ENCODE measurements at regions not wholly inside any gene's neighbourhood (a gene's known extent, or its start where the extent isn't known, plus 50 kb on each side); places are given as distances from the start of the nearest gene placed in this dataset.
"Not testable (repeated sequence)": the region's sequence is repeated elsewhere in the genome, so short reads cannot be mapped to it uniquely, and the experiment has no call there.

DNA sequence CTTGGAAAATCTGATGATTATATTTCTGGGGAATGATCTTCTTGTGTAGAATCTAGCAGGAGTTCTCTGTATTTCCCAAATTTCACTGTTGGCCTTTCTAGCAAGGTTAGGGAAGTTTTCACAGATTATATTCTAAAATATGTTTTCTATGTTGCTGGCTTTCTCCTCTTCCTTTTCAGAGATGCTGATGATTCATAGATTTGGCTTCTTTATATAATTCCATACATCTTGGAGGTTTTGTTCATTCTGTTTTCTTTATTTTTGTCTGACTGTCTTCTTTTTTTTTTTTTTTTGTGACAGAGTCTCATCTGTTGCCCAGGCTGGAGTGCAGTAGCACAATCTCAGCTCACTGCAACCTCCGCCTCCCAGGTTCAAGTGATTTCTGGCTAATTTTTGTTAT lies 957.9 kb upstream of the SLIT2 start:
- no peak for DNase-seq

- DNase-seq: no peak
Measured at GRCh38 chr4:19293080-19293479, 958.6 kb upstream of the SLIT2 start.

DNA sequence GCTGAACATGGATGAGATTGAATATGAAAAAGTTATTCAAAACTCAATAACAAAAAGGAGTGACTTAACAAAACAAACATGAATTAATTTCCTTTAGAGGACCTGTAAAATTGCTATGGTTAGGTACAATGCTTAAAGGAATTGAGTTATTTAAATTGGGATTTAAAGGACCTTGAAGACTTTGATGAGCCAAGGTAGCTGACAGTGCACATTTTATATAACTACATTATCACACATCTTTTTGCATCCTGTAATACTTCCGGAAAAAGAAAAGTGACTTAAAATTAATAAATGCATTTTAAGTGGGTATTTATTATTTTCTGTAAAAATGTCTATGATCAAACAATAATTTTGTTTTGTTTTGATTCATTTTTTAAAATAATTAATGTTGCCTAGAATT lies 964.8 kb upstream of the SLIT2 start:
- DNase-seq: no peak

DNA sequence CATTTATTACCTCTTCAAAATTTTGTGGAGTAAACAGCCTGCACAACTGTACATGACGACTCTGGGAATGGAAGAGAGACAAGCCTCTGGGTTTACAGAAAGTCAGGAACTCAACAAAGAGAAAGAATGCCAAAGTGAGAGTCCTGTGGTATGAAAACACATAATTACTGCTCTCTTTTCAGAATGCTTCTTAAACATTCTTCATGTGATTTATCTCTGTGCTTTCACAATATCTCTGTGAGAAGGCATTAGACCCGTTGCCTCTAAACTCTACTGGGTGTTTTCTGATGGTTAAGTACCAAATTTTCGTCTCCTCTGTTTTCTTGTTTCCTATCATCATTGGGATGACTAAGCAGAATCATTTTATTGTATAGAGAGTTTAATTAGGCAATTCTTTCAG lies 966.6 kb upstream of the SLIT2 start:
- DNase-seq: no peak

DNA sequence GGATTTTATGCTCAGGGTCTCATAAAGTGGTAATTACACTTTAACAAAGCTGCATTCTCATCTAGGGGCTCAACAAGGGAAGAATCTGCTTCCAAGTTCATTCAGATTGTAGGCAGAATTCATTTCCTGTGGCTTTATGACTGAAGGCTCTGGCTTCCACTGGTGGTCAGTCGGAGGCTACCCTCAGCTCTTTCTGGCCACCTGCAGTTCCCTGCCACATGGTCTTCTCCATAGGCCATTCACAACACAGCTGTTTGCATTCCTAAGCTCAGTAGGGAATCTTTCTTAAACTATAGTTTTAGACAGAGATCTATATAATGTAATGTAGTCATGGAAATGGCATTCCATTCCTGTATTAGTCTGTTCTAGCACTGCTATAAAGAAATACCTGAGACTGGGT lies 973.0 kb upstream of the SLIT2 start:
- DNase-seq: no peak

GRCh38 chr4:19266566-19266965 lies 985.1 kb upstream of the SLIT2 start:
- DNase-seq: peak; percentile 1

DNA sequence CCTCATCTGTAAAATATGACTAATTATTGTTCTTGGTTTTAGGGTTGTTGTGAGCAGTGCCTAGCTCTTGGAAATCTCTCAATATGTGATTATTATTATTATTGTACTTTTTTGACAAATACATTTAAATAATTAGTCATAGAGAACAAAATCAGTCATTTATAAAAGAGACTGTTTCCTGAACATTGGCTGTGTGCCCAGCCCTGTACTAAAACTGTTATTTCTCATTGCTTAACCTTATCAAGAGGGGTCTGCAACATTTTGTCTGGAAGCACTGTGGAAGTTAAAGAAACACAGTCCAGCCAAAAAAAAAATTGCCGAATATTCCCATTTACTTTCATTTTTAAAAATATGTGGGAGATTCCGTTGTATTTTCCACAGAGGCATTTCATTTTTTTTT lies 989.2 kb upstream of the SLIT2 start:
- no peak for DNase-seq

- no peak for DNase-seq
Measured at GRCh38 chr4:19260346-19260745, 991.4 kb upstream of the SLIT2 start.

- DNase-seq: no peak
Measured at GRCh38 chr4:19259920-19260319, 991.8 kb upstream of the SLIT2 start.

DNA sequence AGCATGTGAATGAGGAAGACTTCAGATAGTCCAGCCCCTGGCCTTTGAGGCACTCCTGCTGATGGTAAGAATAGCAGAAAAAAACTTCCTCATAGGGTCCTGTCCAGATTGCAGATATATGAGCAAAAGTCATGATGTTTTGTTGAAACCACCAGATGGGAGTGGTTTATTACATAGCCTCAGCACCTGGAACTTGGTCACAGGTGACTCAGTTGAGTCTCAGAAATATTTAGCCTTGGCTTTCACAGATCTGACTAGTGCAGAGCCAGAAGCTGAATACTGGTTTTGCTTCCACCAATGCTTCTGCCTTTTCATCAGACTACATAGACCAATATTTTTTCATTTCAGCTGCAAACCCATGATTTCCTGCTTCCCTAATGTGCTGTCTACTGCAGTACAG lies 994.9 kb upstream of the SLIT2 start:
- no peak for DNase-seq

DNA sequence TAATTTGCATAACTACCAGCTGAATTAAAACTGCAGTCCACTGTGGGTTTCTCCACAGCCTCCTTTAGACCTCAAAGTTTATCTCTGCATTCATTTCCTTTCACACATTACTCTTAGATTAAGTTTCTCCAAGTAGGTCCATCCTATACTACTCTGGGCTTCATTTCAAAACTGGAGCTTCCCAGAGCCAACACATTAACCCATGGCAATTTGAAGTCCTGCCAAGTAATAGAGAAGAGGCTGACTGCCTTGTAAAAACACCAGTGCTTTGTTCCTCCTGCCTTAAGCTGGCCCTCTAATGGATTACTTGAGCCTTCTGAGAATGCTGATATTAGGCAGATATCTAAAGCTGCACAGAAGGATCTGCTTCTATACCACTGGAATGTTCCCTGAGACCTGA lies 997.2 kb upstream of the SLIT2 start:
- DNase-seq: peak; percentile 13

GRCh38 chr4:19248023-19248422 lies 1003.7 kb upstream of the SLIT2 start:
- no peak for DNase-seq

GRCh38 chr4:19241895-19242294 lies 1009.8 kb upstream of the SLIT2 start:
- no peak for DNase-seq

GRCh38 chr4:19239565-19239964 lies 1012.1 kb upstream of the SLIT2 start:
- no peak for DNase-seq

GRCh38 chr4:19236473-19236872 lies 1015.2 kb upstream of the SLIT2 start:
- no peak for DNase-seq

GRCh38 chr4:19230906-19231545 lies 1020.7 kb upstream of the SLIT2 start:
- no peak for DNase-seq

GRCh38 chr4:19227701-19228100 lies 1024.0 kb upstream of the SLIT2 start:
- DNase-seq: no peak

- peak; percentile 45 for DNase-seq
Measured at GRCh38 chr4:19224820-19225219, 1026.9 kb upstream of the SLIT2 start.

- no peak for DNase-seq
Measured at GRCh38 chr4:19216476-19216875, 1035.2 kb upstream of the SLIT2 start.

- DNase-seq: no peak
Measured at GRCh38 chr4:19214591-19215186, 1037.0 kb upstream of the SLIT2 start.

- peak; percentile 51 for DNase-seq
Measured at GRCh38 chr4:19213388-19213787, 1038.3 kb upstream of the SLIT2 start.

DNA sequence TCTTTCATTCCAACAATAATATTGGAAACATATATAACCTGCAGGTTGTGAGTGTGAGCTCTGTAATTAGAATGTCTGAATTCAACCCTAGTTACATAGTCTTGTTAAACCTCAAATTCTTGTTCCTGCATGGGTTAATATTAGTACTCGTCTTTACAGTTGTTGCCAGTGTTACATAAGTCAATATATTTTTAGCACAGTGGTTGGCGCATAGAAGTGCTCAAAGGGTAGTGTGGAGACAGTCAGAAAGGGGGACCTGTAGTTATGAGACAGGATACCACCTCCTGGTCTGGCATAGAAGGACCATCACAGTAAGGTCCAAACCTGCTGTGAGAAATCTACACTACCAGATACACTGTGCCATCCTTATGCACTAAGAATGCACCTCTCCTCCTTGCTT lies 1045.9 kb upstream of the SLIT2 start:
- DNase-seq: no peak

- DNase-seq: not testable (repeated sequence)
Measured at GRCh38 chr4:19197838-19198237, 1053.9 kb upstream of the SLIT2 start.

DNA sequence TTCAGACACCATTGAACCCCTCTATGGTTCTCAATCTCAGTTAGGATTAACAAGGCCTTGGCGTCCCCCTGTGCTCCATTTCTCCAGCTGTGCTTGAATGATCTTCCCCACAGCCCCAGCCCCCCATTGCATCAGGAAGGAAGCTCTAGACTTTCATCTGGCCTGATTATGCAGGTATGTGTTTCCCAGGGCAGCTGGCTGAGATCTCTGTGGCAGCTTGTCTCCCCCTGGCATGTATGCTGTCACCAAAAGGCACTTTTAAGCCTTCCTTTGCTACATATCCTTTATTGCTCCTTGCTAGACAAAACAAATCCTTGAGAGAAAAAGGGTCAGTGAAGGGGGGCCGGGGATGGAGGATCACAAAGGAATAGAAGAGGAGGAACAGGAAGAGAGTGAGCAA lies 1056.0 kb upstream of the SLIT2 start:
- DNase-seq: no peak

DNA sequence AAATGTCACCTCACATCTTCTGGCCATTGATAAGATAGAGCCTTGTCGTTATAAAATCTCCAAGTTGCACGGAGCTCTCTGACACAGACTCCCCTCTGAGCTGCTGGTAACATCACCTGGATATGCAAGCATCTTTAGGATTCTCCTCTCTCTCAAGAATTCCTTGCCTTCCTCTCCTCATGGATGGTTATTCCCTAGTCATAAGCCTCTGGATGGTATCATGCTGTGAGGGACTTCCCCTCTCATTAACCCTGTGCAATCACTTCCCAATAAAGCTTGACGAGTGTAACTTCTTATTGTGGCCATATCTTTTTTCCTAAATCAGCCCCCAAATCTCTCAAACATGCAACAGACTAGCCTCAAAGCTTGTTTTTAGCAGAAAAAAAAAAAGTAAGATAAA lies 1057.0 kb upstream of the SLIT2 start:
- no peak for DNase-seq
